ENCODE measurements at regions not wholly inside any gene's neighbourhood (a gene's known extent, or its start where the extent isn't known, plus 50 kb on each side); places are given as distances from the start of the nearest gene placed in this dataset.

DNA sequence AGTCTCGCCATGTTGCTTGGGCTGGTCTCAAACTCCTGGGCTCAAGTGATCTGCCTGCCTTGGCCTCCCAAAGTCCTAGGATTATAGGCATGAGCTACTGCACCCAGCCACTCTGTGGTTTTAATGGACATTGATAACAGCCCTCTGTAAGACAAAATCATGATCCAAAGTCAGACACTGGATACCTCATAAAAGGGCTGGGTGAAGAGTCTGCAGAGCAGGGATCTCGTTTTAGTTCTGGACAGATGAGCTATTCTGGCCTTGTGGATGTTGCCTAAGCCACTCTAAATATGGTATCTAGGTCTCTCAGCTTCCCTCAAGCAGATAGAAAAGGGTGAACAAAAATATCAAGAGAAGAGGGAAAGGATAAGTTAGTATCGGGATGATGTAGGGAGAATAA is 133.4 kb upstream of the OSMR start:
- intact Hi-C loops (cut with DNase I; ENCODE audit: low total_unique reads): no loop called here
- 61 to 95% (median 78%) methylated on average over 3 of the region's 3 CpGs for WGBS, 5 donors

DNA sequence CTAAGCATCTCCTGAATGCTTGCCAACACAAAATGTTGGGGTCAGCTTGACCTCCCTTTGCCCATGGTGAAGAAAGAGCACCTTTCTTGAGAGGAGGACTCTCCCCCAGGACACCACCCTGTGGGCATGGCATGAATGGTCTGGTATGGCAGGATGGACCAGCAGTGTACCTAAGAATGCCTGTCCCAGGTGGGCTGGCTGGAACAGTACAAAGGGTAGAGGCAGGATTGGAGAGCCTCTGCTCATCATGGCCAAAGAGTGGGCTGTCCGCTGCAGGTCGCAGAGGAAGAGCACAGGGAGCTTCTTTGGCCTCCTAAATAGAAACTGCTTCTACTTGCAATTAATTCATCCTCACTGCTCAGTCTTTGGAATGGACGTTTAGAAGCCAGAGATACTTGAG is 131.6 kb upstream of the OSMR start:
- Histone ChIP-seq H3K27ac (no peak overlapping the region), H3K9me3 (no peaks in the 10 kb centered on the region), H3K27me3 (replicated peaks in 1 of 7) (no peaks in the 10 kb centered on the region), H3K4me1 (no peaks in the 10 kb centered on the region), H3K4me3 (no peak overlapping the region), H3K36me3 (no peaks in the 10 kb centered on the region)
- WGBS, 5 donors: 78 to 88% (median 85%) methylated on average over 3 of the region's 3 CpGs
- no peak for TF ChIP-seq POLR2A (IDR thresholded peaks at IDR 0.05)
- no peak for TF ChIP-seq POLR2AphosphoS5 (IDR thresholded peaks at IDR 0.05)
- TF ChIP-seq, protein P1, sequence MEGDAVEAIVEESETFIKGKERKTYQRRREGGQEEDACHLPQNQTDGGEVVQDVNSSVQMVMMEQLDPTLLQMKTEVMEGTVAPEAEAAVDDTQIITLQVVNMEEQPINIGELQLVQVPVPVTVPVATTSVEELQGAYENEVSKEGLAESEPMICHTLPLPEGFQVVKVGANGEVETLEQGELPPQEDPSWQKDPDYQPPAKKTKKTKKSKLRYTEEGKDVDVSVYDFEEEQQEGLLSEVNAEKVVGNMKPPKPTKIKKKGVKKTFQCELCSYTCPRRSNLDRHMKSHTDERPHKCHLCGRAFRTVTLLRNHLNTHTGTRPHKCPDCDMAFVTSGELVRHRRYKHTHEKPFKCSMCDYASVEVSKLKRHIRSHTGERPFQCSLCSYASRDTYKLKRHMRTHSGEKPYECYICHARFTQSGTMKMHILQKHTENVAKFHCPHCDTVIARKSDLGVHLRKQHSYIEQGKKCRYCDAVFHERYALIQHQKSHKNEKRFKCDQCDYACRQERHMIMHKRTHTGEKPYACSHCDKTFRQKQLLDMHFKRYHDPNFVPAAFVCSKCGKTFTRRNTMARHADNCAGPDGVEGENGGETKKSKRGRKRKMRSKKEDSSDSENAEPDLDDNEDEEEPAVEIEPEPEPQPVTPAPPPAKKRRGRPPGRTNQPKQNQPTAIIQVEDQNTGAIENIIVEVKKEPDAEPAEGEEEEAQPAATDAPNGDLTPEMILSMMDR (IDR thresholded peaks at IDR 0.05 in 8 of 11, conservative IDR thresholded peaks at IDR 0.05 in 3 of 11): no peak
- no peak for DNase-seq
- intact Hi-C loops (cut with DNase I; ENCODE audit: low total_unique reads): no loop called here

More for the DNA sequence above, 133.4 kb upstream of the OSMR start:
- Histone ChIP-seq H3K27ac (no peak overlapping the region), H3K4me1 (peaks cover 0 to 3% (median 0%) of the 10 kb centered on the region in 6 donors), H3K36me3 (no peaks in the 10 kb centered on the region), H3K9me3 (no peaks in the 10 kb centered on the region), H3K27me3 (replicated peaks in 1 of 7) (no peaks in the 10 kb centered on the region), H3K4me3 (no peak overlapping the region)
- TF ChIP-seq POLR2A (IDR thresholded peaks at IDR 0.05): no peak
- TF ChIP-seq, protein P1 (IDR thresholded peaks at IDR 0.05 in 8 of 11, conservative IDR thresholded peaks at IDR 0.05 in 3 of 11): no peak
- TF ChIP-seq POLR2AphosphoS5 (IDR thresholded peaks at IDR 0.05): no peak
- DNase-seq: no peak

DNA sequence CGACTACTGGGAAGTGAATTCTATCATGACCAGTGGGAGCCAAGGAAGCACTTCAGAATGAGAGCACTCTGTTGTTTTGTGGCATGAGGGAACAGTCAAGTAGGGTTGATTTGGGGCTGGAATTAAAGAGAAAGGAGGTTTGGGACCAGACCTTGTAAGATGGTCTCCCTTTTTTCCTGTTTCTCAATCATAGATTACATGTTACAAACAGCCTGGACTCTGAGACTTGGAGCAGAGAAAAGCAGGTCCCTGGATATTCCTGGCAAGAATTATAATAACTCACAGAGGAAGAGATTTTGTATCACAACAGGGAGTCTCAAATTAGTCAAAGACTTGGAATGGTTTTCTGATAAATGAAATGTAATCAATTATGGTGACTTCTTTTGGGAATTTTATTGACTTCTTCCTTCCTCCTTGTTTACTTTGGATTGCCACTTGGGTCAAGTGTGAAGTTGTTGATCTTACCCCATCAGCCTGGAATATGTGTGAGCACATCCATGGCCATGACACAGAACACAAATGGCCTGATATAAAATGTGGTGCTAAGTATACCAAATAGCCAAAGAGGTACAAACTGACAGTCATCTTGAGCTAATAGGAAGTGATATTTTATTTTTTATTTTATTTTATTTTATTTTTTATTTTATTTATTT is 131.0 kb upstream of the OSMR start:
- WGBS, 5 donors: 21 to 58% (median 36%) methylated on average over 1 of the region's 1 CpG
- no peak for DNase-seq
- Histone ChIP-seq H3K27me3 (replicated peaks in 1 of 7) (no peaks in the 10 kb centered on the region), H3K27ac (no peak overlapping the region), H3K4me1 (no peaks in the 10 kb centered on the region), H3K4me3 (no peak overlapping the region), H3K36me3 (no peaks in the 10 kb centered on the region), H3K9me3 (no peaks in the 10 kb centered on the region)
- TF ChIP-seq POLR2A (IDR thresholded peaks at IDR 0.05) (no peak), POLR2AphosphoS5 (IDR thresholded peaks at IDR 0.05) (no peak)
- TF ChIP-seq, protein P1 (IDR thresholded peaks at IDR 0.05 in 8 of 11, conservative IDR thresholded peaks at IDR 0.05 in 3 of 11): no peak
- intact Hi-C loops (cut with DNase I; ENCODE audit: low total_unique reads): no loop called here

DNA sequence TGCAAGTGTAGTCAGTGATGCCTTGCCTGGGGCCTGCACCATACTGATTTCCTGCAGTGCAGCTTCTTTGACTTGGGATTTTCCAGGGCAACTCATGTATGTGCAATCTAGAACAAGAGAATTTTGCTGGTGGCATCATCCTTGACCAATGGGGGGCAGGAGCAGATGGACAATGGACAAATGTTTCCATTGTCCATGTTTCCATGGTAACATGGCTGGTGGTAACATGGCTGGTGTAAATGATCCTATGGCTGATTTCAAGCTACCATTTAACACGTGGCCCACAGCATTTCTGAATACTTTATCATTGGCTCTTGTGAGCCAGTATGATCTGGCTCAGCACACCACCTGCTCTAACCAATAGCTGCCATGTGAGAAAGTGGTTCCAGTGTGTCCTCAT is 130.1 kb upstream of the OSMR start:
- Histone ChIP-seq H3K27ac (no peak overlapping the region), H3K4me3 (no peak overlapping the region), H3K9me3 (no peaks in the 10 kb centered on the region), H3K36me3 (no peaks in the 10 kb centered on the region), H3K27me3 (replicated peaks in 1 of 7) (peaks cover 0 to 3% (median 0%) of the 10 kb centered on the region in 7 donors), H3K4me1 (no peaks in the 10 kb centered on the region)
- no peak for TF ChIP-seq POLR2A (IDR thresholded peaks at IDR 0.05)
- TF ChIP-seq POLR2AphosphoS5 (IDR thresholded peaks at IDR 0.05): no peak
- TF ChIP-seq, protein P1 (IDR thresholded peaks at IDR 0.05 in 8 of 11, conservative IDR thresholded peaks at IDR 0.05 in 3 of 11): no peak
- intact Hi-C loops (cut with DNase I; ENCODE audit: low total_unique reads): no loop called here
- DNase-seq: no peak
- WGBS, 5 donors: 57 to 97% (median 81%) methylated on average over 1 of the region's 1 CpG

All from spleen (tissue), 11 donors.